ENCODE measurements at regions not wholly inside any gene's neighbourhood (a gene's known extent, or its start where the extent isn't known, plus 50 kb on each side); places are given as distances from the start of the nearest gene placed in this dataset.

DNA sequence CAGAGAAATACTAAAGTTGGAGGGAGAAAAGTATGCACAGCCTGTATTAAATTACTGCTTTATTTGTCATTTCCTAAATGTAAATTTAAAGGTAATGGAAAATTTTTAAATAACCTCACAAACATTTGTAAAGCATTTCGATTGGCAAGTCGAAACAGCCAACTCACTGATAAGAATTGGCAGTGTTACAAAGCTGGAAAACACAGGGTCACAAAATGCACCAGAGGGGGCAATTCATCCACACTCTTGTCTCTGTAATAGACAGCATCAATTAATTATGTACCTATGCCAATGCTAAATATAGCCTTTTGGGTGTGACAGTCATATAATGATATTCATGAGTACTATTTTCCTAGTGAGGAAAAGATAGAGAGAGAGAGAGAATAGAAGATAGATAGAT lies 140.6 kb upstream of the PRLR start:
- ChIA-PET POLR2A (no interaction called here), RAD21 (ENCODE audit: low non-redundant PET in 1 of 2, low total read pairs in 2 of 2, uncharacterized antibody in 2 of 2, unreplicated experiment in 2 of 2) (no interaction called here), CTCF (no interaction called here)
- no peak overlapping the region for H3K9ac ChIP-seq (ENCODE audit: low read length)
- H3K9me2 ChIP-seq (ENCODE audit: insufficient read depth): no peaks in the 10 kb centered on the region
- no peak for ATAC-seq
- no peaks in the 10 kb centered on the region for H3K4me1 ChIP-seq (ENCODE audit: control insufficient read depth in 1 of 2, insufficient read depth in 2 of 2, low read length in 2 of 2)
- 0 out of 2 replicates have a peak, but pooled peaks cover 3% of the 10 kb centered on the region for H3K27me3 ChIP-seq (ENCODE audit: insufficient read depth, low read length)
- intact Hi-C loops (cut with micrococcal nuclease): no loop called here
- no peaks in the 10 kb centered on the region for H3K9me3 ChIP-seq (ENCODE audit: control insufficient read depth in 1 of 2, insufficient read depth in 1 of 2, low read depth in 1 of 2, low read length in 2 of 2)
- TF ChIP-seq SIN3A (IDR thresholded peaks at IDR 0.05; ENCODE audit: low read depth): no peak
- no peak for TF ChIP-seq CEBPB (IDR thresholded peaks at IDR 0.05; ENCODE audit: low read depth)
- TF ChIP-seq ZNF274 (IDR thresholded peaks at IDR 0.05; ENCODE audit: low read depth, low read length): no peak
- TF ChIP-seq, protein P1, sequence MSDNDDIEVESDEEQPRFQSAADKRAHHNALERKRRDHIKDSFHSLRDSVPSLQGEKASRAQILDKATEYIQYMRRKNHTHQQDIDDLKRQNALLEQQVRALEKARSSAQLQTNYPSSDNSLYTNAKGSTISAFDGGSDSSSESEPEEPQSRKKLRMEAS (IDR thresholded peaks at IDR 0.05): no peak
- no peak for TF ChIP-seq SRF (IDR thresholded peaks at IDR 0.05; ENCODE audit: low read depth)
- TF ChIP-seq, protein P2, sequence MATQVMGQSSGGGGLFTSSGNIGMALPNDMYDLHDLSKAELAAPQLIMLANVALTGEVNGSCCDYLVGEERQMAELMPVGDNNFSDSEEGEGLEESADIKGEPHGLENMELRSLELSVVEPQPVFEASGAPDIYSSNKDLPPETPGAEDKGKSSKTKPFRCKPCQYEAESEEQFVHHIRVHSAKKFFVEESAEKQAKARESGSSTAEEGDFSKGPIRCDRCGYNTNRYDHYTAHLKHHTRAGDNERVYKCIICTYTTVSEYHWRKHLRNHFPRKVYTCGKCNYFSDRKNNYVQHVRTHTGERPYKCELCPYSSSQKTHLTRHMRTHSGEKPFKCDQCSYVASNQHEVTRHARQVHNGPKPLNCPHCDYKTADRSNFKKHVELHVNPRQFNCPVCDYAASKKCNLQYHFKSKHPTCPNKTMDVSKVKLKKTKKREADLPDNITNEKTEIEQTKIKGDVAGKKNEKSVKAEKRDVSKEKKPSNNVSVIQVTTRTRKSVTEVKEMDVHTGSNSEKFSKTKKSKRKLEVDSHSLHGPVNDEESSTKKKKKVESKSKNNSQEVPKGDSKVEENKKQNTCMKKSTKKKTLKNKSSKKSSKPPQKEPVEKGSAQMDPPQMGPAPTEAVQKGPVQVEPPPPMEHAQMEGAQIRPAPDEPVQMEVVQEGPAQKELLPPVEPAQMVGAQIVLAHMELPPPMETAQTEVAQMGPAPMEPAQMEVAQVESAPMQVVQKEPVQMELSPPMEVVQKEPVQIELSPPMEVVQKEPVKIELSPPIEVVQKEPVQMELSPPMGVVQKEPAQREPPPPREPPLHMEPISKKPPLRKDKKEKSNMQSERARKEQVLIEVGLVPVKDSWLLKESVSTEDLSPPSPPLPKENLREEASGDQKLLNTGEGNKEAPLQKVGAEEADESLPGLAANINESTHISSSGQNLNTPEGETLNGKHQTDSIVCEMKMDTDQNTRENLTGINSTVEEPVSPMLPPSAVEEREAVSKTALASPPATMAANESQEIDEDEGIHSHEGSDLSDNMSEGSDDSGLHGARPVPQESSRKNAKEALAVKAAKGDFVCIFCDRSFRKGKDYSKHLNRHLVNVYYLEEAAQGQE (IDR thresholded peaks at IDR 0.05; ENCODE audit: low read depth): no peak
- no peak for TF ChIP-seq TCF7L2 (IDR thresholded peaks at IDR 0.05; ENCODE audit: borderline replicate concordance, extremely low read depth, insufficient read depth, insufficient read length)
- H3K27ac ChIP-seq (ENCODE audit: low read depth, low read length): no peak overlapping the region
- no TSS peak for BruUV-seq (replicated peaks)
- H4K20me1 ChIP-seq (ENCODE audit: insufficient read depth): no peaks in the 10 kb centered on the region
- H3K4me2 ChIP-seq (ENCODE audit: low read length): no peak overlapping the region
- H3K79me2 ChIP-seq (ENCODE audit: insufficient read depth, low read length): no peaks in the 10 kb centered on the region
- no peak overlapping the region for H3K4me3 ChIP-seq (replicated peaks in 1 of 2; ENCODE audit: low read depth in 1 of 2, low read length in 2 of 2)
- H3K36me3 ChIP-seq (ENCODE audit: control insufficient read depth in 1 of 2, insufficient read depth in 2 of 2, low read length in 2 of 2): no peaks in the 10 kb centered on the region
- no peak overlapping the region for H2AFZ ChIP-seq (ENCODE audit: low read depth, low read length, poor library complexity, severe bottlenecking)
- no peak for DNase-seq (ENCODE audit: low read depth, low spot score)

Measured in HCT116 (cell line).